GM10266 (cell line): ENCODE measurements at regions not wholly inside any gene's neighbourhood (a gene's known extent, or its start where the extent isn't known, plus 50 kb on each side); places are given as distances from the start of the nearest gene placed in this dataset.

Source experiments
- DNase-seq: peaks from one replicate; pipeline ENCODE4 v3.0.0; 2012; ENCODE audit errors: extremely low spot score
- CTCF ChIP-seq: IDR thresholded peaks from 2 replicates; pipeline ENCODE4 v1.5.1; 2012; ENCODE audit warnings: mild to moderate bottlenecking, low read depth; ENCODE audit not compliant: control insufficient read depth, insufficient read depth; ENCODE audit errors: missing control alignments

DNA sequence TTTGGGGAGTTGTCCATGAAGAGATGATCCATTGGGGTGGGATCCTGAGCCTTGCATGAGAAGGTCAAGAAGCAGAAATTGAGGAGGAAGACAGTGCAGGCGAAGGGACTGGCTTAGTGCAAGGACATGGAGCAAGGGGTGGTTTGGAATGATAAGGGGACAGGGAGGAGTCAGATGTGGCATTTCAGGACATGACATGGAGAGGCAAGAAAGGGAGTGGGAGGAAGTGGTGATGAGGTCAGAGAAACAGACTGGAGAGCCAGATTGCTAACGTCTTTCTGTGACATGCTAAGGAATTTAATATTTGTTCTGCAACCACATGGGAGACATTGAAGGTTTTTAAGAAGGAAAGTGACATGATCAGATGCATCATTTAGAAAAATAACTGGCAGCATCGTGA is 346.8 kb upstream of the FMN2 start:
- no peak for DNase-seq

DNA sequence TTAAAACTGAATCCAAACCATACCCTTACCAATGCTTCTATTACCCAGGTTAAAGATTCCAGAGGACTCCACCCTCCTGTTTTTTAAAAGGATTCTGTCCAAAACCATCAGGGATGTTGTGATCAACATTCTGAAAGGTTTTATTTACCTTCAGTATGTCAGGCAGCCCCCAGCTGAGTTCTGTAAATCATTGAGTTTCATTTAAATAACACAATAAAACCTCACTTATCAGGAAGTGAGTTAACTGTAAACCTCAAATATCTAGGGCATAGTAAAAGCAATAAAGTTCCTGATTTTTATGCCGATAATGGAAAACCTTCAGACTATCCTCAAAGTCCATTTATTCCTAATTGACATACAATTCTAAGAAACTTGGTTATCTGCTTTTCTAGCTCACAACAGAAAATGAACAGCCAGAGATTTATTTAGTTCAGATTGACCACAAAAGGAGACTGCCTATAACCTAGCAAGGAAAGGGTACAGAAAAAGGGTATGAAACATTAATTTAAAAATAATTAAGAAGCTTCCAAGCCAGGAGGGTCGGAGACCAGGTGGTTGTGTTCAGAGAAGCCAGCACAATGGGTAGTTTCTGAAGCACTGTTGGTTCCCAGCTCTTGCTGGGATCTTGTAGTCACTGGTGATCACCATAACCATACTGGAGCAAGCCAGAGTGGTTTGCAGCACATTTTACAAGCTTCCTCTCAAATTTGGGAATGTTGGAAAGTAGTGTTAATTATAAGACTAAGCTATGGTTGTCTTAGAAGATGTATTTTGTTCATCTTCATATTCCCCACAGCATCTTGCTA is 336.4 kb upstream of the FMN2 start:
- DNase-seq: no peak
- no peak for TF ChIP-seq CTCF

More for the DNA sequence above, 346.8 kb upstream of the FMN2 start:
- no peak for TF ChIP-seq CTCF

DNA sequence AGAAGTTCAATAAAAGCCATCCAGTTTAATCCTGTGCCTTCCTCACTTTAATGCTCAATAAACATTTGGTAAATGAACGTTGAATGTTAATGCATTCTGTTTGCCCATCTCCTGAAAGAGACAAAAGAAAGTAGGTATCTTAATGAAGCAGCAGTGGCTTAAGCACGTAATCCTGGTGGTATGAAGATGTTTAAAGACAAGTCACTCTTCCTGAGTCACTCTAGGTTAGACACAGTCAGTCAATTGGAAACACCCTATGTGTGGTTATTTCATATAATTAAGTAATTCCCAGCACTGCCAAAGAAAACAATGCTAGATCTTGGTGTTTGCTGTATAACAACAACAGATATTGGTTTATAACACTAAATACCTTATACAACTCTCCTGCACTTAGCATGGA is 334.0 kb upstream of the FMN2 start:
- no peak for TF ChIP-seq CTCF
- DNase-seq: no peak

- no peak for DNase-seq
- no peak for TF ChIP-seq CTCF
Observed at GRCh38 chr1:239758756-239759155, 332.9 kb upstream of the FMN2 start.

DNA sequence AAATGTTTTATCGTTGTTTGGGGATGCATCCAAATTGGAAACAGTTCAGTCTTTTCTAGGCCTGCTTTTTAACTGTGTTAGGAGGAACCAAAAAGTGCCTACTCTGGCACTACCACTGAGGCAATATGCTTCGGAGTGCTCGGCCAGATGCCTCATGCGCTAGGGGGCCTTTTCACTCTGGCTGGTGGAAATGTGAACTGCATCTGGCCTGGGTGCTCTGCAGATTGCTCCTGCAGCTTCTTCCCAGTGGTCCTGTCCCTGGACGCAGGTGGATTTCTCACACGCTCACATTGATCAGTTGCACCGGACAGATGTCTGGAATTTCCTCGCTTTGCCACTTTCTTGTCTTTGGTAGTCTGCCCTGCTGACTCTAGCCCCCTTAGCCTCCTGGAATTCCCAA is 330.2 kb upstream of the FMN2 start:
- no peak for TF ChIP-seq CTCF
- DNase-seq: no peak

DNA sequence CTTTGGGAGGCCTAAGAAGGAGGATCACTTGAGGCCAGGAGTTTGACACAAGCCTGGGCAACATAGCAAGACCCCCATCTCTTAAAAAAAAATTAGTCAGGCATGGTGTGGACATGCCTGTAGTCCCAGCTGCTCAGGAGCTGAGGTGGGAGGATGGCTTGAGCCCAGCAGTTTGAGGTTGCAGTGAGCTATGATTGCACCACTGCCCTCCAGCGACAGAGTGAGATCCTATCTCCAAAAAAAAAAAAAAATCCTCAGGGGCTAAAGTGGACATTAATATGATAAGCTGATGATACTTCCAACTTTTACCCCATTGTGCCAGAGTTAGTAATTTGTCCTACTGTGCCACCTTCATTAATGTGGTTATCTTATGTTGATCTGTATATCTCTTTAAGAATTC is 327.8 kb upstream of the FMN2 start:
- TF ChIP-seq CTCF: no peak
- no peak for DNase-seq

DNA sequence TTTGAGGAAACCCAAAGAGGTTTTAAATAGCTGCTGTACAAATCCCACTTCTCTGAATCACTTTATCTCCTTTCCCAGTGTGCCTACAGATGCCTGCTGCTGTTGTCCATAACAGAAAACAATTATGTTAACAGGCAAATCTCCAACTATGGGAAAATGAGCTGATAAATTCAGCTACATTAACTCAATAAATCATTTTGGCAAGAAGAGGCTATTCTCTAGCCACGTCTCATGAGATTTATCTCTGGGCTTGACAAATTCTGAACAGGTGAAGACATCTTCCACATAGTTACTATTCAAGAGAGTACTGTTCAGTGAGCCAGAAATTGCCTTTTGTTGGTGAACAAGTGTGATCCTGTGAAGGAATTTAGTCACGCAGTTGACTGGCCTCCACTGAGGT is 327.1 kb upstream of the FMN2 start:
- no peak for TF ChIP-seq CTCF
- DNase-seq: no peak
